ENCODE measurements at regions not wholly inside any gene's neighbourhood (a gene's known extent, or its start where the extent isn't known, plus 50 kb on each side); places are given as distances from the start of the nearest gene placed in this dataset.

DNA sequence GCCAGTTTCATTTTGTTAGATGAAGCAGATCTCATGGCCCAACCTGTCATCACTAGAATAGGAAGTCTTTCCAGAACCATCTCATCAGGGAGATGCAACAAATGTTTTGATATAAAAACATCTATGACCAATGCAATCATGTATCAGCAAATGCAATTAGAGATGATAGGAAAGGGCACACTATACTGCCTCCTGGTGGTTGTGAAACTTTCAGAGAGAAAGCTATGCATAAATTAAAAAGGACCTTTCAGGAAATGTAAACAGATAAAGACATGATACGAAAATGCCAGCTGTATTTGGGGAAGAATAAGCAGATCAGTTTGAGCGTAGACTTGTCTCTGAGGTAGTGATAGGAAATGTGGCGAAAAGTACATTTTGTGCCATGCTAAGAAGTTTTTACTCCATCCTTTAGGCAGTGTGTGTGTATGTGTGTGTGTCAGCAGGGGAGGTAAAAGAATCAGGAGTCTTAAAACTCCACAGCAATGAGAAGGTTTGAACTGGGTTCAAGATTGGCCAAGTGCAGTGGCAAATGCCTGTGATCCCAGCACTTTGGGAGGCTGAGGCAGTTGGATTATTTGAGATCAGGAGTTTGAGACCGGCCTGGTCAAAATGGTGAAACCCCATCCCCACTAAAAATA is 479.3 kb downstream of the CPS1 start:
- Mint-ChIP-seq H3K27me3 (no peaks in the 10 kb centered on the region), H3K9me3 (peaks cover 5% of the 10 kb centered on the region), H3K36me3 (ENCODE audit: low read depth) (no peaks in the 10 kb centered on the region), H3K4me1 (ENCODE audit: low read depth) (no peaks in the 10 kb centered on the region), H3K4me3 (no peak overlapping the region), H3K27ac (no peak overlapping the region)
- CTCF ChIA-PET, result no interaction called here
- H3K4me3 ChIP-seq (ENCODE audit: low read length), result no peak overlapping the region
- no peaks in the 10 kb centered on the region for H3K4me1 ChIP-seq (ENCODE audit: insufficient read depth, low read length)
- intact Hi-C loops (cut with DNase I, micrococcal nuclease), result no loop called here
- no peaks in the 10 kb centered on the region for H3K27me3 ChIP-seq (ENCODE audit: control insufficient read depth in 1 of 2, insufficient read depth in 2 of 2, low read length in 2 of 2)
- H3K27ac ChIP-seq (ENCODE audit: low read depth in 1 of 2, low read length in 2 of 2), result no peak overlapping the region
- TF ChIP-seq, protein P1, sequence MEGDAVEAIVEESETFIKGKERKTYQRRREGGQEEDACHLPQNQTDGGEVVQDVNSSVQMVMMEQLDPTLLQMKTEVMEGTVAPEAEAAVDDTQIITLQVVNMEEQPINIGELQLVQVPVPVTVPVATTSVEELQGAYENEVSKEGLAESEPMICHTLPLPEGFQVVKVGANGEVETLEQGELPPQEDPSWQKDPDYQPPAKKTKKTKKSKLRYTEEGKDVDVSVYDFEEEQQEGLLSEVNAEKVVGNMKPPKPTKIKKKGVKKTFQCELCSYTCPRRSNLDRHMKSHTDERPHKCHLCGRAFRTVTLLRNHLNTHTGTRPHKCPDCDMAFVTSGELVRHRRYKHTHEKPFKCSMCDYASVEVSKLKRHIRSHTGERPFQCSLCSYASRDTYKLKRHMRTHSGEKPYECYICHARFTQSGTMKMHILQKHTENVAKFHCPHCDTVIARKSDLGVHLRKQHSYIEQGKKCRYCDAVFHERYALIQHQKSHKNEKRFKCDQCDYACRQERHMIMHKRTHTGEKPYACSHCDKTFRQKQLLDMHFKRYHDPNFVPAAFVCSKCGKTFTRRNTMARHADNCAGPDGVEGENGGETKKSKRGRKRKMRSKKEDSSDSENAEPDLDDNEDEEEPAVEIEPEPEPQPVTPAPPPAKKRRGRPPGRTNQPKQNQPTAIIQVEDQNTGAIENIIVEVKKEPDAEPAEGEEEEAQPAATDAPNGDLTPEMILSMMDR (IDR thresholded peaks at IDR 0.05), result no peak
- no peaks in the 10 kb centered on the region for H3K9me3 ChIP-seq (ENCODE audit: control insufficient read depth in 1 of 2, insufficient read depth in 1 of 2, low read length in 2 of 2)
- ATAC-seq (ENCODE audit: poor library complexity) (no peak), DNase-seq (no peak)
- POLR2A ChIA-PET, result no interaction called here
- H3K36me3 ChIP-seq (ENCODE audit: insufficient read depth, low read length), result no peaks in the 10 kb centered on the region

DNA sequence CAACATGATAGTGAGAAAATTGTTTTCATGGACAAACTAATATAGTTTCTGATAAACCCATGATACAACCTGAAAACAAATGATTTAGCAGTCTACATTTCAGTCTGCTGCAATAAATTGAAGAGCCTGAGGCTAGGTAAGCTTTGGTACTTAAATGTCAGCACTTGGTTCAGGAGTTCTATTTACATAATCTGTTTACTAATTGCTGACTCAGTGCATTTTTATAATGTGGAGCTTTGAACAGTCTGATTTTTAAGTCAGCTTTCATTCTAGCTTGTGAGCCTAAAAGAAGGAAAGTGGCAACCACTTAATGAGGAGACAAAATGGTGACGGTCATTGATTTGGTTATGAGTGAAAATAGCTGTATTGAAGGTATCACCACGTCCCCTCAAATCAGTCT is 488.6 kb downstream of the CPS1 start:
- Histone ChIP-seq H3K9me3 (ENCODE audit: control insufficient read depth in 1 of 2, insufficient read depth in 1 of 2, low read length in 2 of 2) (no peaks in the 10 kb centered on the region), H3K27ac (ENCODE audit: low read depth in 1 of 2, low read length in 2 of 2) (no peak overlapping the region), H3K4me1 (ENCODE audit: insufficient read depth, low read length) (no peaks in the 10 kb centered on the region), H3K4me3 (ENCODE audit: low read length) (no peak overlapping the region), H3K36me3 (ENCODE audit: insufficient read depth, low read length) (no peaks in the 10 kb centered on the region), H3K27me3 (ENCODE audit: control insufficient read depth in 1 of 2, insufficient read depth in 2 of 2, low read length in 2 of 2) (no peaks in the 10 kb centered on the region)
- ChIA-PET POLR2A (no interaction called here), CTCF (no interaction called here)
- Mint-ChIP-seq H3K27me3 (no peaks in the 10 kb centered on the region), H3K4me1 (ENCODE audit: low read depth) (no peaks in the 10 kb centered on the region), H3K4me3 (no peak overlapping the region), H3K27ac (no peak overlapping the region), H3K36me3 (ENCODE audit: low read depth) (no peaks in the 10 kb centered on the region), H3K9me3 (no peaks in the 10 kb centered on the region)
- no peak for DNase-seq
- TF ChIP-seq, protein P1 (IDR thresholded peaks at IDR 0.05), result no peak
- ATAC-seq (ENCODE audit: poor library complexity), result no peak
- intact Hi-C loops (cut with DNase I, micrococcal nuclease), result no loop called here

DNA sequence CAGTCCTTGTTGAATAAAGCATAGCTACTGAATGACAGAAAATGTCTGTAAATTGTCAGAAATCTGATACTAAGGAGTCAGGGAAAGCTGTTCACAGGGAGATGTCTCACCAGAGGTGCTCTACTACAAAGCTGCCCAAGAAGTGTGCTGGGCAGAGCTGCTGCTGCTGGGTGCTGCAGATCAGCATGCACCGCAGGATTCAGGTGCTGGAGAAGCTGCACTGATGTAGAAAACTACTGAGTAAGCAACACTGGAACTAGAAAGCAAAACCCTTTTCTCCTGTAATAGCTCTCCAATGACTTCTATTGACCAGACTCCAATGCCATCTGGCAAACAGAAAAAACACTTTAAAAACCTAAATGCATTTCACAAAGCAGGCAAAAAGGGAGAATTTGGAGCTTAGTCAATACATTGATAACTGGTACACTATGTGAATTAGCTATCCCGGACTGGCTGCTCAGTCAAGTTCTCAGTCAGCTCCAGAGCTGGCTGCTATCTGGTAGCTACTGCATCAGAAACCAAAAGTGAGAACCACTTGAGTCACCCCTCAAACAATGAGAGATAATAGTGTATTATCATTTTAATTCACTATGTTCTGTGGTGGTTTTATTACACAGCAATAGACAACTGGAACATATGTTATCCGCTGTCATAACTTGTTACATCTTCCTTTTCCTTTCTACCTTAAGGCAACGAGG is 493.1 kb downstream of the CPS1 start:
- no peaks in the 10 kb centered on the region for H3K27me3 Mint-ChIP-seq
- CTCF ChIA-PET, result no interaction called here
- Histone ChIP-seq H3K4me3 (ENCODE audit: low read length) (no peak overlapping the region), H3K27ac (ENCODE audit: low read depth in 1 of 2, low read length in 2 of 2) (no peak overlapping the region), H3K4me1 (ENCODE audit: insufficient read depth, low read length) (no peaks in the 10 kb centered on the region), H3K9me3 (ENCODE audit: control insufficient read depth in 1 of 2, insufficient read depth in 1 of 2, low read length in 2 of 2) (no peaks in the 10 kb centered on the region), H3K36me3 (ENCODE audit: insufficient read depth, low read length) (no peaks in the 10 kb centered on the region), H3K27me3 (ENCODE audit: control insufficient read depth in 1 of 2, insufficient read depth in 2 of 2, low read length in 2 of 2) (no peaks in the 10 kb centered on the region)
- H3K27ac Mint-ChIP-seq, result no peak overlapping the region
- DNase-seq (no peak), ATAC-seq (ENCODE audit: poor library complexity) (no peak)
- no peaks in the 10 kb centered on the region for H3K36me3 Mint-ChIP-seq (ENCODE audit: low read depth)
- POLR2A ChIA-PET, result no interaction called here
- TF ChIP-seq, protein P1 (IDR thresholded peaks at IDR 0.05), result no peak
- no peak overlapping the region for H3K4me3 Mint-ChIP-seq
- no peaks in the 10 kb centered on the region for H3K4me1 Mint-ChIP-seq (ENCODE audit: low read depth)
- no peaks in the 10 kb centered on the region for H3K9me3 Mint-ChIP-seq
- intact Hi-C loops (cut with DNase I, micrococcal nuclease), result no loop called here

All from CD4-positive, alpha-beta T cell (primary cell).